MM.1S (cell line): ENCODE measurements at regions not wholly inside any gene's neighbourhood (a gene's known extent, or its start where the extent isn't known, plus 50 kb on each side); places are given as distances from the start of the nearest gene placed in this dataset.
"Not testable (repeated sequence)": the region's sequence is repeated elsewhere in the genome, so short reads cannot be mapped to it uniquely, and the experiment has no call there.

Experiments
- DNase-seq: peaks from one replicate; pipeline ENCODE4 v3.0.0-alpha.2; 2015
- H2AFZ ChIP-seq: fragments of 300-600 bp; sonication (generic); 2 replicates; pipeline ENCODE4 v1.6.0; 2016; ENCODE audit warnings: antibody characterized with exemption, low read length
- H3F3A ChIP-seq: fragments of 300-600 bp; sonication (generic); 2 replicates; pipeline ENCODE4 v1.6.1; 2016; ENCODE audit warnings: mild to moderate bottlenecking, antibody characterized with exemption, low read length, moderate library complexity, mixed read lengths; ENCODE audit not compliant: insufficient read depth
- H3K27ac ChIP-seq: fragments of 300-600 bp; sonication (generic); 2 replicates; pipeline ENCODE4 v1.5.1; 2016; ENCODE audit warnings: mild to moderate bottlenecking, low read length
- H3K27me3 ChIP-seq: fragments of 300-600 bp; sonication (generic); replicated peaks from 2 replicates; pipeline ENCODE4 v1.6.0; 2016; ENCODE audit warnings: low read length; ENCODE audit not compliant: insufficient read depth
- H3K36me3 ChIP-seq: fragments of 300-600 bp; sonication (generic); replicated peaks from 2 replicates; pipeline ENCODE4 v1.6.1; 2016; ENCODE audit warnings: mild to moderate bottlenecking, low read length, mixed read lengths; ENCODE audit not compliant: insufficient read depth
- H3K4me1 ChIP-seq: fragments of 300-600 bp; sonication (generic); 2 replicates; pipeline ENCODE4 v1.6.1; 2016; ENCODE audit warnings: low read length, mixed read lengths
- H3K4me2 ChIP-seq: fragments of 300-600 bp; sonication (generic); 2 replicates; pipeline ENCODE4 v1.6.0; 2016; ENCODE audit warnings: low read depth, low read length
- H3K4me3 ChIP-seq: fragments of 300-600 bp; sonication (generic); 2 replicates; pipeline ENCODE4 v1.5.1; 2016; ENCODE audit warnings: low read length, mixed read lengths
- H3K79me2 ChIP-seq: fragments of 300-600 bp; sonication (generic); 2 replicates; pipeline ENCODE4 v1.6.1; 2016; ENCODE audit warnings: mixed run types, low read length, mixed read lengths
- H3K9ac ChIP-seq: fragments of 300-600 bp; sonication (generic); 2 replicates; pipeline ENCODE4 v1.6.1; 2016; ENCODE audit warnings: low read length, mixed read lengths
- H3K9me2 ChIP-seq: fragments of 300-600 bp; sonication (generic); replicated peaks from 2 replicates; pipeline ENCODE4 v1.6.1; 2016; ENCODE audit warnings: mild to moderate bottlenecking, low read length, mixed read lengths; ENCODE audit not compliant: insufficient read depth
- H3K9me3 ChIP-seq: fragments of 300-600 bp; sonication (generic); replicated peaks from 2 replicates; pipeline ENCODE4 v1.6.1; 2016; ENCODE audit warnings: mild to moderate bottlenecking, low read length, mixed read lengths; ENCODE audit not compliant: insufficient read depth
- H4K20me1 ChIP-seq: fragments of 300-600 bp; sonication (generic); 2 replicates; pipeline ENCODE4 v1.6.1; 2016; ENCODE audit warnings: mild to moderate bottlenecking, low read length, moderate library complexity, mixed read lengths; ENCODE audit not compliant: insufficient read depth
- CTCF ChIP-seq: fragments of 300-600 bp; sonication (generic); IDR thresholded peaks from 2 replicates; pipeline ENCODE4 v1.5.1; 2016; ENCODE audit warnings: antibody characterized with exemption, low read length, mixed read lengths
- EZH2 ChIP-seq: fragments of 300-600 bp; sonication (generic); optimal IDR thresholded peaks from 2 replicates; pipeline ENCODE3; 2017; ENCODE audit warnings: low read depth, mild to moderate bottlenecking, antibody characterized with exemption, low read length, mixed read lengths
- EZH2phosphoT487 ChIP-seq: fragments of 300-600 bp; sonication (generic); IDR thresholded peaks from 2 replicates; pipeline ENCODE4 v1.6.1; 2018; ENCODE audit warnings: antibody characterized with exemption, low read length

- Histone ChIP-seq H3K27me3 (no peaks in the 10 kb centered on the region), H3K36me3 (no peaks in the 10 kb centered on the region), H3K9me3 (no peaks in the 10 kb centered on the region), H3F3A (no peaks in the 10 kb centered on the region), H3K4me3 (no peak overlapping the region), H2AFZ (no peak overlapping the region), H4K20me1 (no peaks in the 10 kb centered on the region), H3K4me1 (no peaks in the 10 kb centered on the region), H3K79me2 (no peaks in the 10 kb centered on the region), H3K9ac (no peak overlapping the region), H3K27ac (no peak overlapping the region), H3K9me2 (no peaks in the 10 kb centered on the region), H3K4me2 (no peak overlapping the region)
- DNase-seq = no peak
- TF ChIP-seq EZH2 (no peak), CTCF (no peak), EZH2phosphoT487 (no peak)
These were observed 88.2 kb upstream of the GRIK1 start for GRCh38 chr21:30027986-30028385.

- not testable (repeated sequence) for H3F3A ChIP-seq, H3K79me2 ChIP-seq, H3K9me3 ChIP-seq, DNase-seq, H3K9ac ChIP-seq, H3K4me3 ChIP-seq, H3K4me1 ChIP-seq, H3K36me3 ChIP-seq, H3K27me3 ChIP-seq, H3K9me2 ChIP-seq, H4K20me1 ChIP-seq, H3K4me2 ChIP-seq, H3K27ac ChIP-seq, H2AFZ ChIP-seq
These were observed 83.3 kb upstream of the GRIK1 start for GRCh38 chr21:30023056-30023455.

- Histone ChIP-seq H3K4me3 (no peak overlapping the region), H3K4me2 (no peak overlapping the region)
- DNase-seq = no peak
These were observed 75.1 kb upstream of the GRIK1 start for GRCh38 chr21:30014886-30015285.

GRCh38 chr21:29991624-29992023 lies 51.8 kb upstream of the GRIK1 start:
- Histone ChIP-seq H3K36me3 (no peaks in the 10 kb centered on the region), H3K9me2 (no peaks in the 10 kb centered on the region), H3K27me3 (no peaks in the 10 kb centered on the region), H3K9ac (no peak overlapping the region), H3F3A (no peaks in the 10 kb centered on the region), H3K4me3 (no peak overlapping the region), H3K27ac (no peak overlapping the region), H3K4me1 (no peaks in the 10 kb centered on the region), H2AFZ (no peak overlapping the region), H3K4me2 (no peak overlapping the region), H4K20me1 (no peaks in the 10 kb centered on the region), H3K9me3 (no peaks in the 10 kb centered on the region), H3K79me2 (no peaks in the 10 kb centered on the region)
- DNase-seq = no peak
- TF ChIP-seq CTCF (no peak), EZH2 (no peak), EZH2phosphoT487 (no peak)

More at GRCh38 chr21:30014886-30015285, 75.1 kb upstream of the GRIK1 start:
- Histone ChIP-seq H3K27me3 (no peaks in the 10 kb centered on the region), H3K79me2 (no peaks in the 10 kb centered on the region), H3K27ac (no peak overlapping the region), H3K4me1 (no peaks in the 10 kb centered on the region), H3K36me3 (no peaks in the 10 kb centered on the region), H3F3A (no peaks in the 10 kb centered on the region), H3K9me3 (no peaks in the 10 kb centered on the region; the same call in 1 of the 2 replicates), H4K20me1 (no peaks in the 10 kb centered on the region), H2AFZ (no peak overlapping the region), H3K9ac (no peak overlapping the region), H3K9me2 (no peaks in the 10 kb centered on the region)
- no peak for TF ChIP-seq EZH2
- no peak for TF ChIP-seq EZH2phosphoT487
- TF ChIP-seq CTCF = no peak
